Ishikawa (cell line): ENCODE measurements at regions not wholly inside any gene's neighbourhood (a gene's known extent, or its start where the extent isn't known, plus 50 kb on each side); places are given as distances from the start of the nearest gene placed in this dataset.

Experiments used
- CEBPB ChIP-seq: IDR thresholded peaks from 2 replicates; pipeline ENCODE4 v1.6.1; 2012
- CREB1 ChIP-seq: IDR thresholded peaks from 2 replicates; pipeline ENCODE4 v1.6.1; 2012; ENCODE audit warnings: low read depth
- EGR1 ChIP-seq: IDR thresholded peaks from 2 replicates; pipeline ENCODE4 v1.6.1; 2012
- EP300 ChIP-seq: IDR thresholded peaks from 2 replicates; pipeline ENCODE4 v1.6.1; 2012; ENCODE audit warnings: borderline replicate concordance
- FOXM1 ChIP-seq: IDR thresholded peaks from 2 replicates; pipeline ENCODE4 v1.6.1; 2012; ENCODE audit warnings: low read depth, borderline replicate concordance
- RAD21 ChIP-seq: IDR thresholded peaks from 2 replicates; pipeline ENCODE4 v1.6.1; 2012; ENCODE audit warnings: low read depth
- TCF12 ChIP-seq: IDR thresholded peaks from 2 replicates; pipeline ENCODE4 v1.6.1; 2012; ENCODE audit warnings: low read depth
- TEAD4 ChIP-seq: IDR thresholded peaks from 2 replicates; pipeline ENCODE4 v1.6.1; 2012
- YY1 ChIP-seq: IDR thresholded peaks from 2 replicates; pipeline ENCODE4 v1.6.1; 2012; ENCODE audit warnings: low read depth
- ZBTB7A ChIP-seq: IDR thresholded peaks from 2 replicates; pipeline ENCODE4 v1.6.1; 2012; ENCODE audit warnings: low read depth
- TF ChIP-seq, protein P1 (sequence below): IDR thresholded peaks from 2 replicates; pipeline ENCODE4 v1.6.1; 2012
- TF ChIP-seq, protein P2 (sequence below): IDR thresholded peaks from 2 replicates; pipeline ENCODE4 v1.6.1; 2012
- TF ChIP-seq, protein P3 (sequence below): IDR thresholded peaks from 2 replicates; pipeline ENCODE4 v1.6.1; 2012; ENCODE audit warnings: low read depth, mild to moderate bottlenecking

DNA sequence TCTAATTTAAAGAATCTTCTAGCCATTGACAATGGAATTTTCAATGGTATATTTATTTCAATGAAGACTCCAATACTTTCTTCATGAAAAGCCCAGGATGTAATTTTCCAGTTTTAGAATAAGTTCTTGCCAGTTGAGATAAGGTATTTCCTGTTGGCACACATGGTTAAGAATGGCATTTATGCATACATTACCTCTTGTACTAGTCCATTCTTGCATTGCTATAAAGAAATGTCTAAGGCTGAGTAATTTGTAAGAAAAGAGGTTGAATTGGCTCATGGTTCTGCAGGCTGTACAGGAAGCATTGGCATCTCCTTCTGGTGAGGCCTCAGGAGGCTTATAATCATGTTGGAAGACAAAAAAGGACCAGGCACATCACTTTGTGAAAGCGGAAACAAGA, 1179.6 kb downstream of the AMY1C start:
- TF ChIP-seq YY1 (no peak), CREB1 (no peak), RAD21 (no peak), EP300 (no peak), TCF12 (no peak), CEBPB (no peak), FOXM1 (no peak), ZBTB7A (no peak), TEAD4 (no peak), EGR1 (no peak)
- TF ChIP-seq, protein P1, sequence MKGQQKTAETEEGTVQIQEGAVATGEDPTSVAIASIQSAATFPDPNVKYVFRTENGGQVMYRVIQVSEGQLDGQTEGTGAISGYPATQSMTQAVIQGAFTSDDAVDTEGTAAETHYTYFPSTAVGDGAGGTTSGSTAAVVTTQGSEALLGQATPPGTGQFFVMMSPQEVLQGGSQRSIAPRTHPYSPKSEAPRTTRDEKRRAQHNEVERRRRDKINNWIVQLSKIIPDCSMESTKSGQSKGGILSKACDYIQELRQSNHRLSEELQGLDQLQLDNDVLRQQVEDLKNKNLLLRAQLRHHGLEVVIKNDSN, result no peak
- TF ChIP-seq, protein P2, sequence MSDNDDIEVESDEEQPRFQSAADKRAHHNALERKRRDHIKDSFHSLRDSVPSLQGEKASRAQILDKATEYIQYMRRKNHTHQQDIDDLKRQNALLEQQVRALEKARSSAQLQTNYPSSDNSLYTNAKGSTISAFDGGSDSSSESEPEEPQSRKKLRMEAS, result no peak
- TF ChIP-seq, protein P3, sequence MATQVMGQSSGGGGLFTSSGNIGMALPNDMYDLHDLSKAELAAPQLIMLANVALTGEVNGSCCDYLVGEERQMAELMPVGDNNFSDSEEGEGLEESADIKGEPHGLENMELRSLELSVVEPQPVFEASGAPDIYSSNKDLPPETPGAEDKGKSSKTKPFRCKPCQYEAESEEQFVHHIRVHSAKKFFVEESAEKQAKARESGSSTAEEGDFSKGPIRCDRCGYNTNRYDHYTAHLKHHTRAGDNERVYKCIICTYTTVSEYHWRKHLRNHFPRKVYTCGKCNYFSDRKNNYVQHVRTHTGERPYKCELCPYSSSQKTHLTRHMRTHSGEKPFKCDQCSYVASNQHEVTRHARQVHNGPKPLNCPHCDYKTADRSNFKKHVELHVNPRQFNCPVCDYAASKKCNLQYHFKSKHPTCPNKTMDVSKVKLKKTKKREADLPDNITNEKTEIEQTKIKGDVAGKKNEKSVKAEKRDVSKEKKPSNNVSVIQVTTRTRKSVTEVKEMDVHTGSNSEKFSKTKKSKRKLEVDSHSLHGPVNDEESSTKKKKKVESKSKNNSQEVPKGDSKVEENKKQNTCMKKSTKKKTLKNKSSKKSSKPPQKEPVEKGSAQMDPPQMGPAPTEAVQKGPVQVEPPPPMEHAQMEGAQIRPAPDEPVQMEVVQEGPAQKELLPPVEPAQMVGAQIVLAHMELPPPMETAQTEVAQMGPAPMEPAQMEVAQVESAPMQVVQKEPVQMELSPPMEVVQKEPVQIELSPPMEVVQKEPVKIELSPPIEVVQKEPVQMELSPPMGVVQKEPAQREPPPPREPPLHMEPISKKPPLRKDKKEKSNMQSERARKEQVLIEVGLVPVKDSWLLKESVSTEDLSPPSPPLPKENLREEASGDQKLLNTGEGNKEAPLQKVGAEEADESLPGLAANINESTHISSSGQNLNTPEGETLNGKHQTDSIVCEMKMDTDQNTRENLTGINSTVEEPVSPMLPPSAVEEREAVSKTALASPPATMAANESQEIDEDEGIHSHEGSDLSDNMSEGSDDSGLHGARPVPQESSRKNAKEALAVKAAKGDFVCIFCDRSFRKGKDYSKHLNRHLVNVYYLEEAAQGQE, result no peak
